NCI-H226 (cell line): ENCODE measurements at regions not wholly inside any gene's neighbourhood (a gene's known extent, or its start where the extent isn't known, plus 50 kb on each side); places are given as distances from the start of the nearest gene placed in this dataset.

Experiments
- DNase-seq: peaks from one replicate; pipeline ENCODE4 v3.0.0-alpha.2; 2015

DNA sequence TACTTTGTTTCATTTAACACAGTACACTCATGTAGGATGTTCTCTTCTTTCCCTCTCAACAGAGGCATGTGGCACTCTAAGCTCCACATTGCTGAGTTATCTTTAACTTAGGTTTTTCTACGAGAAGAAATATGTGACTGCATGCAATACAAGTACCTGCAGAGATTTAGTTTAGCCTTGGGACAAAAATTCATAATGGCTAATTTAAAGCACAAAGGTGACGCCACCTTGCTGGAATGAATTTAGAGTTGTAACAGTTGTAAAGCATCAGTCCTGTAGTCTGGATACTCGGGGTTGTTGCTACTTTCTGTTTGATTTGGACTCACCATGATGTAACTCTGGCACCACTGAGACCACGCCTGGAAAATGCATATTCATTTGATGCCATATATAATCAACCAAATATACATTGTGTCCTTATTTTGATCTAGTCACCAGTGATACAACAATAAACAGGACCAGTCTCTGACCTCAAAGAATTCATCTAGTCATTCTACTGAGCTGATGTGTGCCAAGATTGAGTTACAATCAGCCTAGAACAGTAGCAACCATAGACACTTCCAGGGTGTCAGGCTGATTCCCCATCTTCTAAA is 451.0 kb upstream of the ZFP42 start:
- no peak for DNase-seq

DNA sequence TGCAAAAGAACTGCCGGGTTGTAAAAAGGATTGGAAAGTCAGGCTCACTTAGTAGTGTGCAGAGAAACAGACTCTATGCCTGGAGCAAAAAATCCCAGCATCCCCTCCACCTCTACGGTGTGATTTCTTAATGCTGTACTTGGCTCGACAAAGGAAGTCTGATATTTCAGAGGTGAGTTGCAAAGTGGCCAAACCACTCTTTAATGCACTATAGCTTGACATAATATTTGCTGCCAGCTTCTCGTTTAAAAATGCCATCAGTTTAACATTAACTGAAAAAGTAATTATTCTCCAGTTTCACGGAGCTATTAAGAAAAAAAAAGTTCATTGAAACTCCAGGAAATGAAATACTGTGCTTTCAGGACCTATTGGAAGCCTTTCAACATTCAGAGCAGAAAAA is 448.3 kb upstream of the ZFP42 start:
- no peak for DNase-seq

DNA sequence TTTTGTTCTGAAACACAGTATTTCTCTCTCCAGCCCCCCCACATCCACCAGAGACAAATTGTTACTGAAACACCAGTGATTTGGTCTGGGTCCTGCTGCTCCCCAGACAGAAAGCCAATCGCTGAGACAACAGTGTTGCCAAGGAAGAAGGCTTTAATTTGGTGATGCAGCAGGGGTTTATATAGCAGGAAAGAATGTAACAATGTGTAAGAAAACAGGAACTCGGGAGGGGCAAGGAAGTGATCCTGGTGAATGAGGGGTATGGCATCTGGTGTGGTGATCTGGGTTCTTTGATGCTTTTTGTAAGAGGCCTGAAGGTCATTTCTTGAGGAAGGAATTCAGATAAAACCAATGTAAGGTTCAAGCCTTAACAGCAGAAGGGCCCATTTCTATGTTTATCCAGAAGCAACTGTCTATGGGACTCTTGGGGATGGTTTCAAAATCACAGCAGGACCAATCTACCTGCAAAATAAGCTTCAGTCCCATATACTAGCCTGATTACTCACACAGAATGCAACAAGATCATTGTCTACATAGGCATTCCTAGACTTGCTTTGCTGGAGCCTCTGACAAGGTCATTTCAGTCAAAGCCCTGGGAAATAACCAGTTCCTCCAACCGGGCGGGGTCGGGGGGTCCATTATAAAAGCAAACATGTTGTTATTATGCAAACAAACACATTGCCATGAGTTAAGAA is 445.2 kb upstream of the ZFP42 start:
- DNase-seq = no peak

DNA sequence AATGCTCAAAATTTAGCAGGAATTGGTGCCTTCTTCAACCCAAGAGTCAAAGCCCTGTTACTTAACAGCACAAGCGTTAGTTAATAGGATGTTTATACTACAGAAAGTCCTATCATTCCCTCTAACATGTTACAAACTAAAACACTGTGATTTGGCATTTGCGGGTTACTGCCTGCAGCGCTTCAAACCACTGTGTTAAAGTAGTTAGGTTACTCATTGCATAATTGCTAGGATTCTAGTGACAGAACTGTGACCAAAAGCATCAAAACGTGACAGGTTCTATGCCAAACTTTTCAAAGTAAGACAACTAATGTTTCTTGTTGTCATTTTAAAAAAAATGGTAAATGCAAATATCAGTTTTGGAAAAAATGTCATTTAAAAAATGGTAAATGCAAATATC is 442.8 kb upstream of the ZFP42 start:
- DNase-seq = no peak

DNA sequence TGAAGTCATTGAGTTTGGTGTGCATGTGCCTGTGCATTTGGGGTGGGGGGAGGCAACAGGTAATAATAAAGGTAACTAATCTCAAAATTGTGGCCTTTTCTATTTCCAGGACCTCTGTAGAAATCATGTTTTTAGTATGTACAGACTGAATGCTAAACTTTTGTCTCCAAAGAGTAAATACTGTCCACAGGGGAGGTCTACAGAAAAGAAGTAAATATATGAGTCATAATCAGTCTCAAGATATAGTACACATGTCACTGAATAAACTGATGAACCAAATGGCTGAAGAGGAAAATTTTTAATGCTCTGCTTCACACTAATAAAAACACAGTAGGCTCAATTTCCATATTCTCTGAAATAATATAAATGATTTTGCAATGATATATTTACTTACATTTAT is 440.4 kb upstream of the ZFP42 start:
- no peak for DNase-seq

DNA sequence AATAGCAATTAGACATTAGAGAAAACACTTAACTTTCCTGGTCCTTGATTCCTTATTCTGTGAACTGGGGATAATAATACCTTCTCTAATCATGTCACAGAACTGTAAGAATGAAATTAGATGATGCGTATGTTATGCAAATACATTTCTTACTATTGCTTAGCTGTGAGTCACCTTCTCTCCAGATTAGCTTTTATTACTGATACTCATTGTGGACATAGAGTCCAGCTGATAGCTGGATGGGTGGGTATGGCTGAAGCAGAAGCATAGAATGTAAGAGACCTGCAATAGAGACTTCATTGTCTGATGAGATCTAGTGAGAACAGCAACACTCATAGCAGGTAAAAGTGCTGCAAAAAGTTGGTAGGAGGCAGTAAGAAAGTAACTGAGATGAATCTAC is 437.2 kb upstream of the ZFP42 start:
- no peak for DNase-seq

DNA sequence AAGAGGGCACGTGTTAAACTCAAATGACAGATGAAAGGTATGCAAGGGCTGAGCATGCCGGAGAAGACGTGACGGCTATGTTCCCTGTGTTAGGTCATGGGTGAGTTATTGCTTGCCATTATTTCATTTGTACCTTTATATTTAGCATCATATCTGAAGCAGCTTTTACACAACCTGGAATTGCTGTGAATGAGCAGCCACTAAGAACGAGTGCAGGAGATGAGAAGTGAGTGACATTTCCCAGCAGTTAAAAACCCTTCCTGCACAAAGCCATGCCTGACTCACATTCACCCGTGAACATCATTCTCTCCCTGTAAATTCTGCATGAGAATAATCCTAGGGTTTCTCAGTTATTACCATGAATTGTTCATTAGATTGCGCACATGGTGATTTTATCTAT is 433.2 kb upstream of the ZFP42 start:
- no peak for DNase-seq

DNA sequence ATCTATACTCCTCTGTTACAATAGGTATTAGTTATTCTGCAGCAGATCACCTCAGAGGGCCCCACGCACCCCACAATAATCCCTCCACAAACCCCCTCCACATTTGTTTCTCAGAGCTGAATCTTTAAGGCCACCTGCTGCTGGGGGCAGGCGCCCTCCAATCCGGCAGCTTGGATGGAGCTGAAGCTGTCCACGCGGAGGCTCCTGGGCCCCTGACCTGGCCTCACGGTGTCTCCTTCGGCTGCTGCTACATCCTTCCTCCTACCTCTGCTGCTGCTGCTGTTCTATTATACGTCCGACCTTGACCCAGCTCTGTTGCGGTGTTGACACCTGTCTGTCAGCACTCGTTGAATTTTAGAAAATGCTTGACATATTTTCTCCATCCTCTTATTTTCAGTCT is 430.2 kb upstream of the ZFP42 start:
- no peak for DNase-seq

DNA sequence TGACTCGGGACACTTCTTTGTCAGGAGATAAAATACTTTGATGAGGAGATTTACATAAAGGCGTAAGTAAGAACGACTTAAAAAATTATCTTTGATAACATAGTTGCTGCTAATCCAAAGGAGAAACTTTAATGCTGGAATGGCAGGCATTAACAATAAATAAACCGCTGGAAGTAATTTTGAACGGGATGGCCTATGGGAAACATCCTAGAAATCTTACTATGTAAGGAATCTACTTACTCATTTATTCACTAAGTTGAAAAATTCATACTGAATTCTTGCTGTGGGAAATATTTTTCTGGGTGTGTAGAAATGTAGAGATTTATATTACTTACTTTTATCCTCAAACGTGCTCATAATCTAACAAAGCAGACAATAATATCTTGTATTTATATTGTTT is 425.7 kb upstream of the ZFP42 start:
- no peak for DNase-seq

DNA sequence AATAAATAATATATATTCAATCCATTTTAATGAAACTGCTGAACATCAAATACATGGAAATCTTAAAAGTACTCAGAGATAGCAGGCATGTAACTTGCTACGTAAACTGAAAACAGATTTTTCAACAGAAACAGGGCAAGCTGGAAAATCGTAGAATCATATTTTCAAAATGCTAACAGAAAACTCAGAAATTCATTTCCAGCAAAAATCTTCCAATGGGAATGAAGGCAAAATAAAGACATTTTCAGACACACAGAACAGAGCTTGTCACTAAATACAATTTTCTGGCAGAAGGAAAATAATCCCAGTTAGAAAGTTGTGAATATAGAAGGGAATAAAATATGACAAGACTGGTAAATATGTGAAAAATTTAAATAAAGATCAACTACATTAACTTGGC is 419.9 kb upstream of the ZFP42 start:
- no peak for DNase-seq

DNA sequence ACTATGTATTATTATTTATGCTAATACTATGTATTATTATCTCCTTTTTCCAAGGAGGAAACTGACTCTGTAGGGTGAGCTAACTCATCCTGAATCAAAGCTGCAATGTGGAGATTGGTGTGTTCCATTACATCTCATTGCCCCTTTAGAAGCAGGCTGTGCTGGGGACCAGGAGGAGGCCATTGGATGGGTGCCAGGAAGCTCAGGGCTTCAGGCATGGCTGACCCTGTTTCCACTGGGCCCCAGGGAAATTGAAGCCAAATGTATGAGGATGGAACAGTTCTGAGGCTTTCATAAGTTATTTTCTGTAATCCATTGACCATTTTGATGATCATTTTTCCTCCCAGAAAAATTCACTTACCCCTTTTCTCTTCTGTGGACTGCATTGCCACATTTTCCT is 418.8 kb upstream of the ZFP42 start:
- DNase-seq = no peak

DNA sequence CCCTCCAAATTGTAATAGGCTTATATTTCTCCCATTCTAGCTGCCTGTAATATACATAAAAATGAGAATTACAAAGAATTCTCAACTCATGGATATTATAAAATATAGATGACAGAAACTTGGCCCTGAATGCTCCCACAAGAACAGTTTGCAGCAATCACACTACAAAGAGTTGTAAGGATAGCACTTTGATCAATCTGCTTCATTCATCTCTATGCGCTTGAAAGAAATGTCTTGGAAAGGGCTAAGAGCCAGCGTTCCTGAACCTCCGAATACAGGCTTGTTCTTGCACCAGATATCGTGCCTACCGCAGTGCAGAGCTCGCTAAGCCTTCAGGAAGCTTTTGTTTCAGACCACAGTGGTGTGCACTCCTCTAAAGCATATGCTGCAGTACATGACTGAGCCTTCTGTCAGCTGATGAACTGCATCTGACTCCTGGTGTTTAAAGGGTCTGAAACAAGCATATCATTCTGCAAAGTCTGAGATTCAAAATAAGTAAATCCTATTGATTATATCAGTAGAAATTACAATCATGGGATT is 417.6 kb upstream of the ZFP42 start:
- no peak for DNase-seq

DNA sequence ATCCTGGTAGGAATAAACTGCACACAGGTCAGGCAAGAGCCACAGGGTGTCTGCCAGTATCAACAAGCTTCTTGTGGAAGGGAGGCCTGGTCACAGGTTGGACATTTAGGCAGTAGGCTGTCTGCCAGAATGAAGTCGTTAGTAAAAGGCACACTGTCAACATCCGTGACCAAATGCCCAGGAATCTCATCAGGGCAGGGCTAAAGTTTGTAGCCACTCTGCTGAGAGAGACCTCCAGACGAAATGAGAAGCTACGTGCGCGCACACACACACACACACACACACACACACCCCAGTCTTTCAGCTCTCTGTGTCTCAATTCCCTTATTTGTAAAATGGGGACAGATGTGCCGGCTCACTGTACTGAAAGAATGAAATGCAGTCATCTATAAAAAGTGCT is 408.7 kb upstream of the ZFP42 start:
- DNase-seq = no peak

DNA sequence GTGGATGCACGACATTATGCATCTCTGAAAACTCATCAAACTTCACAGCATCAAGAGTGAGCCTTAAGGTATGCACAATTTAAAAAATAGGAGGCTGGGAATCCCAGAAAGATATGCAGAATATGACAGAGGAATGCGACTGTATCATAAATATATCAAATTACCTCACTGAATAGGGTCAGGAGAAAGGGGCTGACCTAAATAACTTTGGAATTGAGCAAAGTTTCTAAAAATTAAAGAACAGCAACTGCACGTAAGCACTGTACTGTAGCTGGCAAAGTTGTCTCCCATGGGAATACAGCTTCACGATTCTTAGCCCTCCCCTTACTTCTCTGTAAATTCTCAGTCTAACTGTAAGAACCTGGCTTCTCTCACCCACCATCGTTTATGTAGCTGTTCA is 397.4 kb upstream of the ZFP42 start:
- no peak for DNase-seq

DNA sequence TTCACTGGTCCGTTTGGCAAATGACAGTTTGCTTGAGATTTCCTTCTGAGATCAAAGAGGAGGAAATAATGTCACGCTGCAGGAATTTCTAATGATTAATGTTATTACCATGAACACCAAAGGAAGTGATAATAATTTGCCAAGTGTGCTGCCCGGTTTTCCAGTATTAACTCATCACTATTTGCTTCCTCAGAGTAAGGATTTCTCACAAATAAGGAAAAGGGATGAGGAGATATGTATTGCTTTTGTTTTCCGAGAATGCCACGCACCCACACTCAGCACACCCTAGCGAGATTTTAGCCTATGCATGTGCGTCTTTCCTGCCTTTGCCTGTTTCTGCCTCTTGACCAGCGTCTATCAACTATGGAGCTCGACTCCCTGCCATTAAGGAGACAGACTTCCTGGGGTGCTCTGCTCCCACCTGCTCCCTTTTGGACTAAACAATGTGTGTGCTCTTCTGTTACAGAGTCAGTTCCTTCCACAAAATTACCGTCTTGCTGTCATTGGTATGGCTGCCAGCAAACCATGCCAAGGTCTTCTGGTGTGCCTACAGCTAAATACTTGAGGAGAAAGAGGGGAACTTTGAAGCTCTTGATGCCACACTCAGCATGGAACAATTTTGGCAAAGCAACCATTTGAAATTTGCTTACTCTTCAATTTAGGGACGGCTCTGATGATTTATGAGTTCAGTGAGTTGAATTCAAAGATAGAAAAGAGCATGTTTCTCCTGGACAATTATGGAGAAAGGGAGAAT is 393.1 kb upstream of the ZFP42 start:
- no peak for DNase-seq

DNA sequence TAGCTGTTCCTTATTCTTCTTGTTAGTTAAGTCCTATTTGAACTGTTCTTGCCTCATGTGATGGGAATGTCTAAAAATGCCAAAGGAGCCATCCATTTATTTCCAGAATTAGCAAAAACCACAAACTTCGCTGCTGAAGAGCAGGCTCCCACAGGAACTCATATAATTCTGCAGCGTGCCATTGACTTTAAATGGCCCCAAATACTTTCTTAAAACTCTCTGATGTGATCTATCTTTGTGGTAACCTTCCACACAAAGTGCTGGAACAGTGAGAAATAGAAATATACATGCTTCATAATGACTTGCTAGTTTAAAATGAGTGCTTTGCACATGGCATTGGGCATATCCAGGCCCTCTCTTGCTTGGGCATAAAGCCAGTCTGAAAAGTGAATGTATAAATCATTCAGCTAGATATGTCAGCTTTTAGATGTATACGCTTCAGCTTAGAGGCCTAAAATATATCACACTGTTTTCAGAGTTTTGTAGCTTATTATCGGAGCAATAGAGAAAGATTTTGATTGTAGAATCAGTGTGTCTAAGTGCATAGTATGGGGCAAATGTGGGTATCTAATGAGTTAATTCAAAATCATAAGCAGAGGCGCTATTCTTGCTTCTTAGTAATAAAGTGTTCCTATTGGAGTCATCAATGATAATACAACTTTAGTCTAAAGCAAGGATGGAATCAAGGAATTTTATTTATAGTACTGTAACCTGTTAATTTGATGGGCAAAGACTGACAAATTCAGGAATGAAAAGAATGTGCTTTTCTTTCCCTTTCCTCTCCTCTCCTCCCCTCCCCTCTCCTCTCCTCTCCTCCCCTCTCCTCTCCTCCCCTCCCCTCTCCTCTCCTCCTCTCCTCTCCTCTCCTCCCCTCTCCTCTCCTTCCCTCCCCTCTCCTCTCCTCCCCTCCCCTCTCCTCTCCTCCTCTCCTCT is 392.2 kb upstream of the ZFP42 start:
- DNase-seq = no peak

DNA sequence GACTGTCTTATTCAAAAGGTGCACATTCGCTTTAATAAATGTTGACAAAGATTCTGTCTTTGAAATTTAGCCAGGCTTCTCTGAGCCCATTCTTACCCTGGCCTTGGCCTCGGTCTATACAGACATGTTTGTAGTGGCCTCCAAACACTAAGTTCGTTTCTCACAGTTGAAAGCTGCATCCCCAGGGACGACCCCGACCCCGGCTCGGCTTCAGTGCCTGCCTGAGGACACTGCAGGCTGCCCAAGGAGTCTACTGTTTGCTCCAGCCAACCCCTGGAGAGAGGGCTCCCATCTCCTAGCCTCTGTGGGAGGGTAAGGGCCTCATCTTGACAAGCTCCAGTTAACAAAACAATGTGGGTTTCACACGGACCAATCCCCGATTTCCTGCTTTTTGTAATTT is 390.6 kb upstream of the ZFP42 start:
- DNase-seq = no peak

DNA sequence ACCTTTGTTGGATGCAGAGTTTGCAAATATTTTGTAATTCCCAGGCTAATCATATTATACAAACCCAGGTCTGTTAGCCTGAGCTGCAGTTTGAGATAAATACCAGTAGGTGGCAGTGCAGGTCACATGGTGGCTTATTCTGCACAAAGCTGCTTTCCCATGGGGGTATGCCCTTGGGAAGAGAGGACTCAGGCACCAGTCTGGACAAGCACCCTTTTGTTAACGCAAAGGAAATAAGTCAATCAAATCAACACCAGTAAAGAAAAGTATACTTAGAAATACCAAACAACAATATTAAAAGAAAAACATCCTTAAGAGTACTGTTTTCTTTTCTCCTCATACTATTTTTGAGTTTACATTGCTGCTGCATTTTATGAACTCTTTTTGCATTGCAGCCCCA is 389.0 kb upstream of the ZFP42 start:
- DNase-seq = no peak

DNA sequence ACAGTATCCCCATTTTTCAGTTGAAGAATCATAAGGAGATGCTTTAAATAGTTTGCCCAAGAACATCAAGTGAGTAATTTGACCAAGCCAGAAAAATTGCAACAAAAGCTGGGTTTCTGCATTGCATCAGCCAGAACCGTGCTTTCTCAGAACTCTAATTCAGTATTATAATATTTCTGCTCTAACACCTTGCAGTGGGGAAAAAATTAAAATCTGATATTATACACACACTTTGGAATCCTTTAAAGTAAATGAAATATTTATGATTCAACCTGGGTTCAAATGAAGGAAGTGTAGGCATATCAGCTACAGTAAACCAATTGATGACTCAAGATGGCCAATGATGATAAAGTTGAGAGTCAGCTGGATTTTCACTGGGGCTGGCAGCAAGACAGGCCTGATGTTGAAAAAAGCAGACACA is 387.6 kb upstream of the ZFP42 start:
- no peak for DNase-seq

DNA sequence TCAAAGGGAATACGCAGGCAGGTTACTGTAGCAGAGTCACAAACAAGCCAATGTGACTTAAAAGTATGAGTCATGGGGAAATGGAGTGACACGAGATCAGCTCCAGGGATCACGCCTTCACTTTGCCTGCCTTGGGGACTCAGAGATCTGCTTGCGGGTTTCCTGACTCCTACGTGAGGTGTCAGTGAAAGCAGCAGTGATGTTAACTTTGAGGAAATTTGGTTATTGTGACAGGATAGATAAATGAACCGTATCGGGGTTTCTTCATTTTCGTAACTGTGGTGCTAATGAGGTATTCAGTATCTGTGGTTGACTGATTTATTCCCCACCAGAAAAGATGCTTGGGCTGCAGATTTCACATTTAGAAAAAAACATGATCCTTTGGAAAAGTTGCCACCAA is 383.3 kb upstream of the ZFP42 start:
- no peak for DNase-seq

DNA sequence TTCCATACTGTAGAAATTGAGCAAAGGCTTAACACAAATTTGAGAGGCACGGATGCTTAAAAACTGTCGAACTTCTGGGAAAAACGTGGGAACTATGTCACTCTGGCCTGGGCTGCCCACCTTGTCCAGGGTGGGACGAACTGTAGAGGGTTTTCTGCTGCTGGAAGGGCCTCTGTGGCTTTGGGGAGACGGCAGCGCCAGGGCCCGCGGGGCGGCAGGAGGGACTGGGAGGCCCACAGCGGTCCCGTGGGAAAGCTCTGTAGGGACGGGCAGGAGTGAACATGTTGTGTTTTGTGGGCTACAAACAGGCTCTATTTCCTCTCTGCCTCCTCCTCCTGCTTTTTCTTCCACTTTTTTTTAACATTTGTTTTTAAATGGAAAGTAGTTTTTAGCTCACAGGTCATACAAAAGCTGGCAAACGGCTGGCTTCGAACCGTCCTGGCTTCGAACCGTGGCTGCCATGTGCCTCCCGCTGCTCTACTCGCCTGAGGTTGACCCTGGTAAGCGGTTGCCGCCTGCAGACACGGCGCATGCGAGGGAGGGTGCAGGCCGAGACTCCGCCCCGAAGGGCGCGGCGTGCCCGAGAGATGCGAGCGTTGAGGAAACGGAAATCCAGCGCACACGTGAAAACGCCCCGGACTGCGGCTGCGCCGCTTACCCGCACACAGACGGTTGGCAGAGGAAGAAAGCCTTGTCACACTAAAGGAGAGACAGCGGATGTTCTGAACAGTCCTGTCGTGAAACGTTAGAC is 382.3 kb upstream of the ZFP42 start:
- no peak for DNase-seq

DNA sequence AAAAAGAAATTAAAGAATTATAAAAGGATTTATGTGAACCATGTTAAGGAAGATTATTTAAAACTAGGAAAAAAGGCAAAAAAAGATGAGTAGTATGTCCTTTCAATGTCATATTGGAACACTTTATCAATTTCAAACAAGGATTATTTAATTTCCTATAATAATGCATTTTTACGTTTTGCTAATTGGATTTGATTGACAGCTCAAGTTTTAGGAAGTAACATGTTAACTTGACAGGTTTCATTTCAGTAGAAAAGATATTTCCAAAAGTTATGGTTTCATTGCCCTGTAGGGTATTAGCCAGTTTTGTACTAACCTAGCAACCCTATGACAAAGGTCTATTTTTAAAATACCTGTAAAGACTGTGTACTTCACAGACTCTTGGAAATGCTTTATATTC is 379.6 kb upstream of the ZFP42 start:
- DNase-seq = no peak
